ENCODE measurements at regions not wholly inside any gene's neighbourhood (a gene's known extent, or its start where the extent isn't known, plus 50 kb on each side); places are given as distances from the start of the nearest gene placed in this dataset.

GRCh38 chr17:34755981-34756636, 176.7 kb downstream of the TMEM132E start:
- no peaks in the 10 kb centered on the region for H3K9me2 ChIP-seq (replicated peaks; ENCODE audit: low read length)
- H3K27me3 ChIP-seq (ENCODE audit: low read length) = no peaks in the 10 kb centered on the region
- H3K4me1 ChIP-seq (ENCODE audit: insufficient read depth, low read length) = no peaks in the 10 kb centered on the region
- no peak for ATAC-seq
- no peak for DNase-seq
- H3K9me3 ChIP-seq (ENCODE audit: low read length) = no peaks in the 10 kb centered on the region
- no peak for TF ChIP-seq EZH2phosphoT487 (IDR thresholded peaks at IDR 0.05; ENCODE audit: borderline replicate concordance, low read length)
- no peak for TF ChIP-seq CTCF (conservative IDR thresholded peaks at IDR 0.05; ENCODE audit: low read depth, low read length)
- no peak for TF ChIP-seq EZH2 (IDR thresholded peaks at IDR 0.05; ENCODE audit: low read length, unreplicated experiment)
- no peak overlapping the region for H3K4me2 ChIP-seq (ENCODE audit: low read length)
- no peak overlapping the region for H3K9ac ChIP-seq (ENCODE audit: low read length)
- ChIA-PET POLR2A (ENCODE audit: unreplicated experiment) (no interaction called here), CTCF (no interaction called here)
- no peaks in the 10 kb centered on the region for H3F3A ChIP-seq (ENCODE audit: low read length, unreplicated experiment)
- H3K4me3 ChIP-seq (ENCODE audit: low read length) = no peak overlapping the region
- no peaks in the 10 kb centered on the region for H3K36me3 ChIP-seq (ENCODE audit: low read depth, low read length)
- no peaks in the 10 kb centered on the region for H3K79me2 ChIP-seq (ENCODE audit: low read length)
- no peak overlapping the region for H3K27ac ChIP-seq (ENCODE audit: low read length)
- no TSS peak for BruUV-seq (replicated peaks)
- intact Hi-C loops (cut with micrococcal nuclease) = no loop called here
- H2AFZ ChIP-seq (ENCODE audit: low read length) = no peak overlapping the region
- H4K20me1 ChIP-seq (ENCODE audit: low read length) = no peaks in the 10 kb centered on the region

GRCh38 chr17:34755371-34755770, 176.0 kb downstream of the TMEM132E start:
- no TSS peak for BruUV-seq (replicated peaks)
- Histone ChIP-seq H3K9me3 (ENCODE audit: low read length) (no peaks in the 10 kb centered on the region), H3F3A (ENCODE audit: low read length, unreplicated experiment) (no peaks in the 10 kb centered on the region), H3K36me3 (ENCODE audit: low read depth, low read length) (no peaks in the 10 kb centered on the region), H3K27ac (ENCODE audit: low read length) (no peak overlapping the region), H3K4me1 (ENCODE audit: insufficient read depth, low read length) (no peaks in the 10 kb centered on the region), H4K20me1 (ENCODE audit: low read length) (no peaks in the 10 kb centered on the region), H3K9ac (ENCODE audit: low read length) (no peak overlapping the region), H3K9me2 (replicated peaks; ENCODE audit: low read length) (no peaks in the 10 kb centered on the region), H3K4me3 (ENCODE audit: low read length) (no peak overlapping the region), H2AFZ (ENCODE audit: low read length) (no peak overlapping the region), H3K27me3 (ENCODE audit: low read length) (no peaks in the 10 kb centered on the region), H3K79me2 (ENCODE audit: low read length) (no peaks in the 10 kb centered on the region), H3K4me2 (ENCODE audit: low read length) (no peak overlapping the region)
- TF ChIP-seq EZH2 (IDR thresholded peaks at IDR 0.05; ENCODE audit: low read length, unreplicated experiment) (no peak), CTCF (conservative IDR thresholded peaks at IDR 0.05; ENCODE audit: low read depth, low read length) (no peak), EZH2phosphoT487 (IDR thresholded peaks at IDR 0.05; ENCODE audit: borderline replicate concordance, low read length) (no peak)
- ATAC-seq (no peak), DNase-seq (no peak)
- ChIA-PET POLR2A (ENCODE audit: unreplicated experiment) (no interaction called here), CTCF (no interaction called here)
- intact Hi-C loops (cut with micrococcal nuclease) = no loop called here

- H3K79me2 ChIP-seq (ENCODE audit: low read length) = no peaks in the 10 kb centered on the region
- H3K9me2 ChIP-seq (replicated peaks; ENCODE audit: low read length) = no peaks in the 10 kb centered on the region
- DNase-seq (no peak), ATAC-seq (no peak)
- H3K36me3 ChIP-seq (ENCODE audit: low read depth, low read length) = no peaks in the 10 kb centered on the region
- H3K4me3 ChIP-seq (ENCODE audit: low read length) = no peak overlapping the region
- no peak overlapping the region for H3K9ac ChIP-seq (ENCODE audit: low read length)
- no TSS peak for BruUV-seq (replicated peaks)
- ChIA-PET CTCF (no interaction called here), POLR2A (ENCODE audit: unreplicated experiment) (no interaction called here)
- no peak overlapping the region for H3K27ac ChIP-seq (ENCODE audit: low read length)
- H3F3A ChIP-seq (ENCODE audit: low read length, unreplicated experiment) = no peaks in the 10 kb centered on the region
- H3K9me3 ChIP-seq (ENCODE audit: low read length) = no peaks in the 10 kb centered on the region
- TF ChIP-seq EZH2phosphoT487 (IDR thresholded peaks at IDR 0.05; ENCODE audit: borderline replicate concordance, low read length) = no peak
- TF ChIP-seq CTCF (conservative IDR thresholded peaks at IDR 0.05; ENCODE audit: low read depth, low read length) = no peak
- no peak for TF ChIP-seq EZH2 (IDR thresholded peaks at IDR 0.05; ENCODE audit: low read length, unreplicated experiment)
- no peak overlapping the region for H2AFZ ChIP-seq (ENCODE audit: low read length)
- H4K20me1 ChIP-seq (ENCODE audit: low read length) = no peaks in the 10 kb centered on the region
- no peak overlapping the region for H3K4me2 ChIP-seq (ENCODE audit: low read length)
- no peaks in the 10 kb centered on the region for H3K27me3 ChIP-seq (ENCODE audit: low read length)
- H3K4me1 ChIP-seq (ENCODE audit: insufficient read depth, low read length) = no peaks in the 10 kb centered on the region
- intact Hi-C loops (cut with micrococcal nuclease) = no loop called here
These were observed 170.6 kb downstream of the TMEM132E start for GRCh38 chr17:34750004-34750403.

Measured in PC-3 (cell line).